NCI-H748 treated with DMSO at 0.1 percent for 48 hours (cell line): ENCODE measurements at regions not wholly inside any gene's neighbourhood (a gene's known extent, or its start where the extent isn't known, plus 50 kb on each side); places are given as distances from the start of the nearest gene placed in this dataset.

ENCODE experiments used
- DNase-seq: peaks from one replicate; lab custom pipeline; 2025; lab: John Stamatoyannopoulos, UW

GRCh38 chr1:13878021-13878420, 178.0 kb downstream of the PRDM2 start:
- no peak for DNase-seq

- DNase-seq: no peak
Observed at GRCh38 chr1:13878451-13878850, 178.5 kb downstream of the PRDM2 start.

GRCh38 chr1:13881385-13882088, 181.5 kb downstream of the PRDM2 start:
- DNase-seq: no peak

GRCh38 chr1:13888351-13888986, 188.5 kb downstream of the PRDM2 start:
- no peak for DNase-seq

GRCh38 chr1:13889495-13889894, 189.5 kb downstream of the PRDM2 start:
- DNase-seq: no peak

GRCh38 chr1:13890766-13891165, 190.8 kb downstream of the PRDM2 start:
- DNase-seq: no peak

GRCh38 chr1:13892198-13892597, 192.2 kb downstream of the PRDM2 start:
- no peak for DNase-seq

- no peak for DNase-seq
Observed at GRCh38 chr1:13892671-13893325, 192.8 kb downstream of the PRDM2 start.

GRCh38 chr1:13893409-13893821, 193.4 kb downstream of the PRDM2 start:
- DNase-seq: no peak

- no peak for DNase-seq
Observed at GRCh38 chr1:13896932-13897331, 196.9 kb downstream of the PRDM2 start.

GRCh38 chr1:13898406-13898805, 198.4 kb downstream of the PRDM2 start:
- no peak for DNase-seq

GRCh38 chr1:13899856-13900255, 199.9 kb downstream of the PRDM2 start:
- no peak for DNase-seq

- DNase-seq: no peak
Observed at GRCh38 chr1:13900583-13900982, 200.6 kb downstream of the PRDM2 start.

GRCh38 chr1:13901039-13901438, 201.1 kb downstream of the PRDM2 start:
- peak; percentile 69 for DNase-seq

- DNase-seq: no peak
Observed at GRCh38 chr1:13901597-13901996, 201.6 kb downstream of the PRDM2 start.

- no peak for DNase-seq
Observed at GRCh38 chr1:13908128-13908527, 208.1 kb downstream of the PRDM2 start.

- DNase-seq: no peak
Observed at GRCh38 chr1:13911697-13912619, 212.0 kb downstream of the PRDM2 start.

GRCh38 chr1:13913396-13913795, 213.4 kb downstream of the PRDM2 start:
- no peak for DNase-seq

GRCh38 chr1:13916530-13916929, 216.5 kb downstream of the PRDM2 start:
- no peak for DNase-seq

GRCh38 chr1:13917607-13918006, 217.6 kb downstream of the PRDM2 start:
- no peak for DNase-seq

- no peak for DNase-seq
Observed at GRCh38 chr1:13918862-13919261, 218.9 kb downstream of the PRDM2 start.

GRCh38 chr1:13921190-13921589, 221.2 kb downstream of the PRDM2 start:
- DNase-seq: no peak
